Right lobe of liver (tissue), 6 donors: ENCODE measurements at regions not wholly inside any gene's neighbourhood (a gene's known extent, or its start where the extent isn't known, plus 50 kb on each side); places are given as distances from the start of the nearest gene placed in this dataset.

Experiments
- ATAC-seq, 4 donors: fragments of 200-7000 bp; cut with Tn5 transposase; one replicate each; pipeline ENCODE4 v1.9.1; 2020; ENCODE audit warnings: mild to moderate bottlenecking in 4 of 4, moderate library complexity in 4 of 4
- DNase-seq, 3 donors: peaks; one replicate each; pipeline ENCODE4 v3.0.0-alpha.2; 2020
- H3K27ac ChIP-seq, 3 donors: fragments of 200-600 bp; one replicate each; pipeline ENCODE4 v1.8.0; 2022
- H3K27me3 ChIP-seq, 2 donors: fragments of 200-600 bp; one replicate each; pipeline ENCODE4 v1.8.0; 2022
- H3K36me3 ChIP-seq, 4 donors: fragments of 200-600 bp; sonication (generic) in 1 of 4; one replicate each; pipeline versions ENCODE4 v1.5.1 to v1.8.0; 2017 to 2022; ENCODE audit warnings: control low read depth in 1 of 4
- H3K4me1 ChIP-seq, 4 donors: fragments of 200-600 bp; sonication (generic) in 1 of 4; one replicate each; pipeline versions ENCODE4 v1.5.1 to v1.8.0; 2017 to 2022; ENCODE audit warnings: control low read depth in 1 of 4
- H3K4me3 ChIP-seq, 3 donors: fragments of 200-600 bp; one replicate each; pipeline ENCODE4 v1.8.0; 2022
- H3K9me3 ChIP-seq, 4 donors: fragments of 200-600 bp; sonication (generic) in 1 of 4; one replicate each; pipeline versions ENCODE4 v1.5.1 to v1.8.0; 2017 to 2022; ENCODE audit warnings: control low read depth in 1 of 4
- CTCF ChIP-seq, 4 donors: fragments of 200-600 bp in 3 of 4; fragments of 450-650 bp in 1 of 4; IDR thresholded peaks; one replicate each; pipeline versions ENCODE4 v1.5.1 to v1.8.0; 2016 to 2022; ENCODE audit warnings: antibody characterized with exemption in 4 of 4, mild to moderate bottlenecking in 2 of 4
- POLR2A ChIP-seq: fragments of 450-650 bp; IDR thresholded peaks from one replicate; pipeline ENCODE4 v1.6.1; 2017; ENCODE audit warnings: antibody characterized with exemption, mild to moderate bottlenecking
- WGBS: methylation state at CpG from one replicate; pipeline ENCODE4 v1.1.6; 2018; ENCODE audit warnings: low coverage, low lambda C conversion rate; ENCODE audit not compliant: insufficient coverage; ENCODE audit errors: missing lambda C conversion rate; 5-methylcytosine and 5-hydroxymethylcytosine counted together
- intact Hi-C, 2 donors: fragments of 100-400 bp; cut with DNase I; formaldehyde crosslinking; loops; one replicate each; pipeline versions ENCODE4 v1.11.2 to v1.14.1; 2022
- donor health status: DM: no; HTN: yes; CAD: no.
- donor health status: DM: no; HTN: no; CAD: no.
- donor health status: DM: no; HTN: no; CAD: no.
- donor health status: DM: no; HTN: yes; CAD: no.
- donor health status: DM: no; HTN: yes; CAD: no.

DNA sequence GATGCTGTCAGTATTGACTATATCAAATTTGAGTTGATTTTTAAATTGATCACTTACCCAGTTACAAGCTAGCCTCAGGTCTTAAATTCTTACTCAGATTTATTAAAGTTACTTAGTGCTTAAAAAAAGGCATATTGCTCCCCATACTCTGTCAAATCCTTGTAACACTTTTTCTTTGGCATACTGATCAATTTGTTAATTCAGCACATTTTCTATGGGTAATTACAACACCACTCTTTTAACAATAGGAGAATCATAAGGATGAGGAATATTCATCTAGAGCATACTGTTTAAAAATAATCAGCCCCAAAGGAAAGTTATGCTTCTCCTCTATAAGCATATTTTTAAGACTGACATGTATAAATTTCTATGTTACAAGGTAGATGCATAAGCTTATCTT, 482.5 kb downstream of the PABPC4L start:
- Histone ChIP-seq H3K27me3 (no peaks in the 10 kb centered on the region), H3K9me3 (no peaks in the 10 kb centered on the region), H3K27ac (no peak overlapping the region), H3K4me3 (no peak overlapping the region), H3K36me3 (no peaks in the 10 kb centered on the region), H3K4me1 (no peaks in the 10 kb centered on the region)
- intact Hi-C loops, result no loop called here
- TF ChIP-seq CTCF (IDR thresholded peaks at IDR 0.05) (no peak), POLR2A (no peak)
- no peak for ATAC-seq
- DNase-seq, result no peak

- no peak for DNase-seq
- Histone ChIP-seq H3K9me3 (no peaks in the 10 kb centered on the region), H3K4me3 (no peak overlapping the region), H3K27me3 (no peaks in the 10 kb centered on the region), H3K27ac (no peak overlapping the region), H3K4me1 (no peaks in the 10 kb centered on the region), H3K36me3 (no peaks in the 10 kb centered on the region)
- ATAC-seq, result no peak
- intact Hi-C loops, result no loop called here
- TF ChIP-seq CTCF (IDR thresholded peaks at IDR 0.05), result no peak
- TF ChIP-seq POLR2A, result no peak
Measured at GRCh38 chr4:133714211-133714610, 487.4 kb downstream of the PABPC4L start.

DNA sequence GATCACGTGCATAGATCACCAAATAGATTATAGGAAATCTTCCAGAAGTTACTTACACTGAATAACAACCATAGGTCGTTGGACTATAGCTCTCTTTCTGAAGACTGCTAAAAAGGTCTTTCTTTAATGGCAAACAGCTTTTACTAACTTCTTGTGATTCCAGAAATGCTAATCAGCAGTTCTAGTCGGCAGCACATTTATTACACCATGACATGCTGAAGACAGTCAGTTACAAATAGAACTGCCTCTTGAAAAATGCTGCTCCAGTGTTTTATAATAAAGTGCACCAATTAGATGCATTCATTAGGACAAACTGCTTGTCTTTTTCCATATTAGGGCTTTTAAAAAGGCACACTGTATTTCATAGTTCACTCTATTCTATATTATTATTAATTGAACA, 488.2 kb downstream of the PABPC4L start:
- intact Hi-C loops, result no loop called here
- WGBS, result 25% methylated on average over 3 of the region's 3 CpGs
- Histone ChIP-seq H3K9me3 (no peaks in the 10 kb centered on the region), H3K27ac (no peak overlapping the region), H3K27me3 (no peaks in the 10 kb centered on the region), H3K36me3 (no peaks in the 10 kb centered on the region), H3K4me1 (no peaks in the 10 kb centered on the region), H3K4me3 (no peak overlapping the region)
- TF ChIP-seq CTCF (IDR thresholded peaks at IDR 0.05), result no peak
- no peak for TF ChIP-seq POLR2A
- ATAC-seq (no peak), DNase-seq (no peak)

GRCh38 chr4:133711817-133712216, 489.8 kb downstream of the PABPC4L start:
- H3K9me3 ChIP-seq, result no peaks in the 10 kb centered on the region
- TF ChIP-seq CTCF (IDR thresholded peaks at IDR 0.05) (no peak), POLR2A (no peak)
- 64% methylated on average over 6 of the region's 6 CpGs for WGBS
- H3K4me1 ChIP-seq, result no peaks in the 10 kb centered on the region
- ATAC-seq (no peak), DNase-seq (no peak)
- H3K27me3 ChIP-seq, result no peaks in the 10 kb centered on the region
- H3K4me3 ChIP-seq, result no peak overlapping the region
- no peaks in the 10 kb centered on the region for H3K36me3 ChIP-seq
- intact Hi-C loops, result no loop called here
- no peak overlapping the region for H3K27ac ChIP-seq

- TF ChIP-seq POLR2A (no peak), CTCF (IDR thresholded peaks at IDR 0.05) (no peak)
- WGBS, result 64% methylated on average over 2 of the region's 2 CpGs
- ATAC-seq, result no peak
- Histone ChIP-seq H3K9me3 (no peaks in the 10 kb centered on the region), H3K4me3 (no peak overlapping the region), H3K27ac (no peak overlapping the region), H3K27me3 (no peaks in the 10 kb centered on the region), H3K36me3 (no peaks in the 10 kb centered on the region), H3K4me1 (no peaks in the 10 kb centered on the region)
- intact Hi-C loops, result no loop called here
- no peak for DNase-seq
Measured at GRCh38 chr4:133694416-133694815, 507.2 kb downstream of the PABPC4L start.
